ENCODE measurements at regions not wholly inside any gene's neighbourhood (a gene's known extent, or its start where the extent isn't known, plus 50 kb on each side); places are given as distances from the start of the nearest gene placed in this dataset.

DNA sequence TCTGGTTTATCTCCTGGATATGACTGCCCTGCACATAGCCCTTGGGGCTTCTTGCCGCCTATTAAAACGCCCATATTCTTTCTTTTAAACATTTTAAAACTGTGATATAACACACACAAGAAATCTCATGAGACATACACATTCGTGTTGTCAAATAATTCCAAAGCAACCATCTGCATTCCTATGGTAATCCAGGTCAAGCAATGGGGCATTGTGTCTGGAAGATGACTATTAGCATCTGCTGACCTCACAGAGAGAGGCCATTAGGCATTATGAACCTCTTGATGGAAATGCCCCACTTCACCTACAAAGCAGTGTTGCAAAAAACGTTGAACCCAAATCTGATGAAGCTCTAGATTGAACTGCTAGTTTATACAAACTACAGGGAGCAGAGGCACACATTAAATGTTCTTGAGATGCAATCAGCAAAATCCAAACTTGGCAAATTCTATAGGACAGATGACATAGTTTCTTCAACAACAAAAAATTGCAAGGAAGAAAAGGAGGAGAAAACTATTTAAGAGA is 513.8 kb upstream of the CCDC196 start:
- BruUV-seq (replicated peaks), result no TSS peak
- Histone ChIP-seq H3K18ac (ENCODE audit: low read depth, low read length) (no peak overlapping the region), H3K9me1 (ENCODE audit: insufficient read depth, low read length) (no peaks in the 10 kb centered on the region), H2BK5ac (ENCODE audit: low read depth, low read length, poor library complexity, severe bottlenecking) (no peak overlapping the region), H2BK15ac (ENCODE audit: low read depth, low read length) (no peak overlapping the region), H3K14ac (replicated peaks; ENCODE audit: low read depth, low read length) (no peak overlapping the region), H2BK120ac (ENCODE audit: low read depth, low read length) (no peak overlapping the region), H2AFZ (replicated peaks; ENCODE audit: low read length, poor library complexity) (no peak overlapping the region), H3K9me3 (ENCODE audit: control insufficient read depth, insufficient read depth, low read length) (peaks cover 4% of the 10 kb centered on the region; the same call in 1 of the 2 replicates), H3K23ac (ENCODE audit: low read depth, low read length) (no peak overlapping the region), H2AK5ac (ENCODE audit: low read depth, low read length) (no peak overlapping the region), H4K8ac (ENCODE audit: low read depth in 2 of 2, low read length in 2 of 2) (no peak overlapping the region), H3K4me3 (ENCODE audit: insufficient read depth, low read depth, low read length) (no peak overlapping the region), H3K4ac (ENCODE audit: low read depth, low read length) (no peak overlapping the region), H3K79me1 (ENCODE audit: low read depth in 1 of 2, low read length in 2 of 2) (no peaks in the 10 kb centered on the region), H4K20me1 (ENCODE audit: insufficient read depth, low read length) (no peaks in the 10 kb centered on the region), H3K36me3 (ENCODE audit: control insufficient read depth, insufficient read depth, low read length) (no peaks in the 10 kb centered on the region), H3K27ac (ENCODE audit: insufficient read depth, low read length) (no peak overlapping the region), H2BK20ac (ENCODE audit: low read depth, low read length) (no peak overlapping the region), H2AK9ac (replicated peaks; ENCODE audit: low read depth, low read length, poor library complexity) (no peak overlapping the region), H3K9ac (ENCODE audit: low read depth, low read length) (no peak overlapping the region), H3K4me1 (ENCODE audit: control insufficient read depth, insufficient read depth, low read length) (no peaks in the 10 kb centered on the region), H4K91ac (ENCODE audit: insufficient read depth, low read depth, low read length) (no peak overlapping the region), H3K27me3 (ENCODE audit: control insufficient read depth, insufficient read depth, low read length) (no peaks in the 10 kb centered on the region), H3K4me2 (ENCODE audit: low read depth, low read length) (no peak overlapping the region), H3K56ac (ENCODE audit: extremely low read depth, insufficient read depth, low read length) (no peak overlapping the region), H4K5ac (ENCODE audit: low read depth, low read length) (no peak overlapping the region)
- POLR2A ChIA-PET (ENCODE audit: unreplicated experiment), result no interaction called here
- DNase-seq (no peak), ATAC-seq (ENCODE audit: low read depth) (no peak)
- no peak for TF ChIP-seq CHD1 (IDR thresholded peaks at IDR 0.05; ENCODE audit: low read depth, low read length)
- no peak for TF ChIP-seq CEBPB (IDR thresholded peaks at IDR 0.05; ENCODE audit: low read depth, low read length)
- TF ChIP-seq, protein P1, sequence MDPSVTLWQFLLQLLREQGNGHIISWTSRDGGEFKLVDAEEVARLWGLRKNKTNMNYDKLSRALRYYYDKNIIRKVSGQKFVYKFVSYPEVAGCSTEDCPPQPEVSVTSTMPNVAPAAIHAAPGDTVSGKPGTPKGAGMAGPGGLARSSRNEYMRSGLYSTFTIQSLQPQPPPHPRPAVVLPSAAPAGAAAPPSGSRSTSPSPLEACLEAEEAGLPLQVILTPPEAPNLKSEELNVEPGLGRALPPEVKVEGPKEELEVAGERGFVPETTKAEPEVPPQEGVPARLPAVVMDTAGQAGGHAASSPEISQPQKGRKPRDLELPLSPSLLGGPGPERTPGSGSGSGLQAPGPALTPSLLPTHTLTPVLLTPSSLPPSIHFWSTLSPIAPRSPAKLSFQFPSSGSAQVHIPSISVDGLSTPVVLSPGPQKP (IDR thresholded peaks at IDR 0.05; ENCODE audit: borderline replicate concordance, low read depth, low read length), result no peak
- TF ChIP-seq RFX5 (IDR thresholded peaks at IDR 0.05; ENCODE audit: low read depth, low read length), result no peak
- TF ChIP-seq FOS (IDR thresholded peaks at IDR 0.05; ENCODE audit: low read depth, low read length), result no peak
- TF ChIP-seq, protein P2, sequence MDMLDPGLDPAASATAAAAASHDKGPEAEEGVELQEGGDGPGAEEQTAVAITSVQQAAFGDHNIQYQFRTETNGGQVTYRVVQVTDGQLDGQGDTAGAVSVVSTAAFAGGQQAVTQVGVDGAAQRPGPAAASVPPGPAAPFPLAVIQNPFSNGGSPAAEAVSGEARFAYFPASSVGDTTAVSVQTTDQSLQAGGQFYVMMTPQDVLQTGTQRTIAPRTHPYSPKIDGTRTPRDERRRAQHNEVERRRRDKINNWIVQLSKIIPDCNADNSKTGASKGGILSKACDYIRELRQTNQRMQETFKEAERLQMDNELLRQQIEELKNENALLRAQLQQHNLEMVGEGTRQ (IDR thresholded peaks at IDR 0.05; ENCODE audit: low read depth, low read length), result no peak
- TF ChIP-seq POLR2A (IDR thresholded peaks at IDR 0.05; ENCODE audit: low read depth, low read length), result no peak
- no peak for TF ChIP-seq MAZ (IDR thresholded peaks at IDR 0.05; ENCODE audit: borderline replicate concordance, low read depth, low read length)
- no peak for TF ChIP-seq RAD21 (IDR thresholded peaks at IDR 0.05; ENCODE audit: low read length)
- no peak for TF ChIP-seq RCOR1 (IDR thresholded peaks at IDR 0.05; ENCODE audit: insufficient replicate concordance, low read length)
- TF ChIP-seq NFE2L2 (IDR thresholded peaks at IDR 0.05; ENCODE audit: low read depth, low read length), result no peak
- no peak for TF ChIP-seq BHLHE40 (IDR thresholded peaks at IDR 0.05; ENCODE audit: low read depth, low read length)
- dilution Hi-C loops (cut with HindIII; ENCODE audit: low sequenced_read_pairs, unreplicated experiment) (no loop called here), intact Hi-C loops (cut with micrococcal nuclease) (no loop called here), in situ Hi-C loops (cut with MboI; ENCODE audit: low sequenced_read_pairs) (no loop called here)
- CTCF ChIA-PET, result no interaction called here
- 100% methylated on average over 1 of the region's 4 CpGs; no CpG with 5 or more reads in 1 of the 2 experiments for WGBS, 2 experiments (ENCODE audit: extremely low coverage in 2 of 2, insufficient read length in 1 of 2)
